GM12878 (cell line): ENCODE measurements at regions not wholly inside any gene's neighbourhood (a gene's known extent, or its start where the extent isn't known, plus 50 kb on each side); places are given as distances from the start of the nearest gene placed in this dataset.

Source experiments
- ATAC-seq: fragments of 200-7000 bp; cut with Tn5 transposase; 3 replicates; pipeline ENCODE4 v1.9.1; 2020; ENCODE audit warnings: mild to moderate bottlenecking, moderate library complexity
- BruUV-seq: library from RNA; stranded (reverse); fragments of 400-500 nt; replicated peaks from 2 replicates; lab custom pipeline; 2021; lab: Mats Ljungman, UMichigan
- CTCF ChIA-PET: fragments of 300-600 bp; sonication (Branson Sonifier 250); formaldehyde crosslinking; extraction: SDS; loops from one replicate; lab custom pipeline; 2021; ENCODE audit warnings: inconsistent platforms; lab: Yijun Ruan, JAX
- POLR2A ChIA-PET: fragments of 350-600 bp; formaldehyde crosslinking; extraction: SDS; loops from one replicate; lab custom pipeline; 2021; ENCODE audit warnings: inconsistent platforms; lab: Charles Lee
- RAD21 ChIA-PET: fragments of 300-600 bp; sonication (Branson Sonifier 250); formaldehyde crosslinking; loops from one replicate; lab custom pipeline; 2023; ENCODE audit warnings: antibody characterized with exemption; ENCODE audit not compliant: unreplicated experiment; lab: Charles Lee
- SMC1A ChIA-PET: fragments of 300-600 bp; sonication (Branson Sonifier 250); formaldehyde crosslinking; loops from one replicate; lab custom pipeline; 2023; ENCODE audit not compliant: unreplicated experiment, uncharacterized antibody; lab: Charles Lee
- DNase-seq: peaks from one replicate; pipeline ENCODE4 v3.0.0-alpha.2; 2011; ENCODE audit warnings: low read depth, low spot score
- FAIRE-seq: peaks from 3 replicates; lab custom pipeline; 2011; peaks lifted over from hg19 to GRCh38; lab: Jason Lieb, UNC
- H2AFZ ChIP-seq: 2 replicates; pipeline ENCODE4 v1.6.0; 2011; ENCODE audit warnings: low read depth, low read length, control low read depth; ENCODE audit not compliant: control insufficient read depth
- H3K27ac ChIP-seq: 2 replicates; pipeline ENCODE4 v1.5.1; 2011; ENCODE audit warnings: control low read depth; ENCODE audit not compliant: control insufficient read depth, insufficient read depth
- H3K27me3 ChIP-seq, 2 experiments: replicated peaks in 1 of 2; 2 replicates each; pipeline versions ENCODE4 v1.6.0 to v1.6.1; 2011; ENCODE audit warnings: low read length in 1 of 2; ENCODE audit not compliant: control insufficient read depth in 2 of 2, insufficient read depth in 2 of 2
- H3K36me3 ChIP-seq, 2 experiments: 2 replicates each; pipeline ENCODE4 v1.5.1; 2011; ENCODE audit warnings: low read length in 1 of 2; ENCODE audit not compliant: control insufficient read depth in 2 of 2, insufficient read depth in 2 of 2
- H3K4me1 ChIP-seq: 2 replicates; pipeline ENCODE4 v1.6.1; 2011; ENCODE audit warnings: mild to moderate bottlenecking, low read length, moderate library complexity, mixed read lengths; ENCODE audit not compliant: control insufficient read depth, insufficient read depth
- H3K4me2 ChIP-seq: 2 replicates; pipeline ENCODE4 v1.6.0; 2011; ENCODE audit warnings: control low read depth; ENCODE audit not compliant: control insufficient read depth, insufficient read depth
- H3K4me3 ChIP-seq: fragments of 200-600 bp; sonication (generic); 2 replicates; pipeline ENCODE4 v1.5.1; 2016
- H3K79me2 ChIP-seq: 2 replicates; pipeline ENCODE4 v1.6.0; 2011; ENCODE audit warnings: low read length; ENCODE audit not compliant: control insufficient read depth, insufficient read depth
- H3K9ac ChIP-seq: 2 replicates; pipeline ENCODE4 v1.8.0; 2011; ENCODE audit warnings: low read length, control low read depth, mixed read lengths; ENCODE audit not compliant: control insufficient read depth, insufficient read depth
- H3K9me3 ChIP-seq: replicated peaks from 3 replicates; pipeline ENCODE4 v1.5.1; 2011; ENCODE audit warnings: mild to moderate bottlenecking, low read length; ENCODE audit not compliant: control insufficient read depth, insufficient read depth
- H4K20me1 ChIP-seq: 2 replicates; pipeline ENCODE4 v1.6.0; 2011; ENCODE audit not compliant: control insufficient read depth, insufficient read depth
- HDAC6 ChIP-seq: fragments of 200-600 bp; sonication (generic); IDR thresholded peaks from one replicate; pipeline ENCODE4 v1.8.0; 2017; ENCODE audit warnings: antibody characterized with exemption; ENCODE audit not compliant: unreplicated experiment
- JUNB ChIP-seq: IDR thresholded peaks from 2 replicates; pipeline ENCODE4 v1.6.1; 2016; ENCODE audit warnings: antibody characterized with exemption, mild to moderate bottlenecking
- SPI1 ChIP-seq: IDR thresholded peaks from 2 replicates; pipeline ENCODE4 v1.6.1; 2011; ENCODE audit warnings: low read depth, mild to moderate bottlenecking, low read length, moderate library complexity, borderline replicate concordance; ENCODE audit not compliant: insufficient read depth
- SREBF2 ChIP-seq: IDR thresholded peaks from 2 replicates; pipeline ENCODE4 v1.6.1; 2012; ENCODE audit warnings: mild to moderate bottlenecking, low read length
- STAT3 ChIP-seq: IDR thresholded peaks from 2 replicates; pipeline ENCODE4 v1.6.1; 2011; ENCODE audit warnings: low read depth, low read length, improper control_type of control experiment
- ZNF274 ChIP-seq: IDR thresholded peaks from one replicate; pipeline ENCODE4 v1.8.0; 2011; ENCODE audit not compliant: insufficient read length, insufficient read depth
- ZNF687 ChIP-seq: fragments of 450-650 bp; IDR thresholded peaks from 2 replicates; pipeline ENCODE4 v1.6.1; 2017; ENCODE audit warnings: mild to moderate bottlenecking, moderate library complexity
- in situ Hi-C: fragments of 300-500 bp; cut with MboI; formaldehyde crosslinking; loops from 9 replicates; pipeline ENCODE4 v1.14.3; 2018; ENCODE audit warnings: mixed read lengths
- intact Hi-C: fragments of 100-400 bp; cut with micrococcal nuclease; formaldehyde crosslinking; loops from one replicate; pipeline ENCODE4 v1.14.2; 2022; ENCODE audit not compliant: unreplicated experiment
- TF ChIP-seq, protein P1 (sequence below): IDR thresholded peaks from 2 replicates; pipeline ENCODE4 v1.6.1; 2011; ENCODE audit warnings: low read depth, mild to moderate bottlenecking, low read length, moderate library complexity, borderline replicate concordance; ENCODE audit errors: extremely low read depth
- TF ChIP-seq, protein P2 (sequence below): fragments of 150-350 bp; IDR thresholded peaks from 2 replicates; pipeline ENCODE4 v1.6.1; 2016; ENCODE audit warnings: low read depth, low read length

GRCh38 chr12:76943008-76943407, 64.2 kb upstream of the CSRP2 start:
- ChIA-PET SMC1A (no interaction called here), RAD21 (no interaction called here), POLR2A (no interaction called here), CTCF (interaction anchor here (1.1 kb wide), 1 partner anchor 322 kb away, joined by 3 read pairs; no protein-coding TSS in a partner anchor)
- BruUV-seq, result no TSS peak
- DNase-seq (no peak), FAIRE-seq (no peak), ATAC-seq (no peak)
- Histone ChIP-seq H3K4me3 (no peak overlapping the region), H3K4me2 (no peak overlapping the region), H3K27ac (no peak overlapping the region), H3K4me1 (no peaks in the 10 kb centered on the region), H2AFZ (no peak overlapping the region), H3K36me3 (no peaks in the 10 kb centered on the region), H3K9ac (no peak overlapping the region), H3K9me3 (no peaks in the 10 kb centered on the region), H4K20me1 (no peaks in the 10 kb centered on the region), H3K79me2 (no peaks in the 10 kb centered on the region), H3K27me3 (no peaks in the 10 kb centered on the region; a peak in 1 of 4 replicates)
- intact Hi-C loops, result no loop called here
- in situ Hi-C loops, result no loop called here
- no peak for TF ChIP-seq ZNF687
- no peak for TF ChIP-seq STAT3
- TF ChIP-seq, protein P1, sequence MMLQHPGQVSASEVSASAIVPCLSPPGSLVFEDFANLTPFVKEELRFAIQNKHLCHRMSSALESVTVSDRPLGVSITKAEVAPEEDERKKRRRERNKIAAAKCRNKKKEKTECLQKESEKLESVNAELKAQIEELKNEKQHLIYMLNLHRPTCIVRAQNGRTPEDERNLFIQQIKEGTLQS, result no peak
- no peak for TF ChIP-seq JUNB
- no peak for TF ChIP-seq SPI1
- no peak for TF ChIP-seq ZNF274
- TF ChIP-seq SREBF2, result no peak
- no peak for TF ChIP-seq HDAC6
- TF ChIP-seq, protein P2, sequence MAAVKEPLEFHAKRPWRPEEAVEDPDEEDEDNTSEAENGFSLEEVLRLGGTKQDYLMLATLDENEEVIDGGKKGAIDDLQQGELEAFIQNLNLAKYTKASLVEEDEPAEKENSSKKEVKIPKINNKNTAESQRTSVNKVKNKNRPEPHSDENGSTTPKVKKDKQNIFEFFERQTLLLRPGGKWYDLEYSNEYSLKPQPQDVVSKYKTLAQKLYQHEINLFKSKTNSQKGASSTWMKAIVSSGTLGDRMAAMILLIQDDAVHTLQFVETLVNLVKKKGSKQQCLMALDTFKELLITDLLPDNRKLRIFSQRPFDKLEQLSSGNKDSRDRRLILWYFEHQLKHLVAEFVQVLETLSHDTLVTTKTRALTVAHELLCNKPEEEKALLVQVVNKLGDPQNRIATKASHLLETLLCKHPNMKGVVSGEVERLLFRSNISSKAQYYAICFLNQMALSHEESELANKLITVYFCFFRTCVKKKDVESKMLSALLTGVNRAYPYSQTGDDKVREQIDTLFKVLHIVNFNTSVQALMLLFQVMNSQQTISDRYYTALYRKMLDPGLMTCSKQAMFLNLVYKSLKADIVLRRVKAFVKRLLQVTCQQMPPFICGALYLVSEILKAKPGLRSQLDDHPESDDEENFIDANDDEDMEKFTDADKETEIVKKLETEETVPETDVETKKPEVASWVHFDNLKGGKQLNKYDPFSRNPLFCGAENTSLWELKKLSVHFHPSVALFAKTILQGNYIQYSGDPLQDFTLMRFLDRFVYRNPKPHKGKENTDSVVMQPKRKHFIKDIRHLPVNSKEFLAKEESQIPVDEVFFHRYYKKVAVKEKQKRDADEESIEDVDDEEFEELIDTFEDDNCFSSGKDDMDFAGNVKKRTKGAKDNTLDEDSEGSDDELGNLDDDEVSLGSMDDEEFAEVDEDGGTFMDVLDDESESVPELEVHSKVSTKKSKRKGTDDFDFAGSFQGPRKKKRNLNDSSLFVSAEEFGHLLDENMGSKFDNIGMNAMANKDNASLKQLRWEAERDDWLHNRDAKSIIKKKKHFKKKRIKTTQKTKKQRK, result no peak
